GM23338 (cell line): ENCODE measurements at regions not wholly inside any gene's neighbourhood (a gene's known extent, or its start where the extent isn't known, plus 50 kb on each side); places are given as distances from the start of the nearest gene placed in this dataset.

Experiments used
- EZH2 ChIP-seq: fragments of 200-600 bp; sonication (generic); IDR thresholded peaks from one replicate; pipeline ENCODE4 v1.8.0; 2017; ENCODE audit warnings: antibody characterized with exemption, mild to moderate bottlenecking, low read depth; ENCODE audit not compliant: unreplicated experiment
- EZH2phosphoT487 ChIP-seq: fragments of 200-600 bp; sonication (generic); IDR thresholded peaks from one replicate; pipeline ENCODE4 v1.8.1; 2018; ENCODE audit warnings: antibody characterized with exemption; ENCODE audit not compliant: unreplicated experiment
- POLR2AphosphoS5 ChIP-seq: IDR thresholded peaks from 2 replicates; pipeline ENCODE4 v1.6.1; 2016; ENCODE audit warnings: antibody characterized with exemption, low read depth
- TF ChIP-seq, protein P1 (sequence below), 2 experiments: fragments of 200-600 bp in 1 of 2; sonication (generic) in 1 of 2; conservative IDR thresholded peaks; 2 replicates each; pipeline versions ENCODE4 v1.5.1 to v1.6.1; 2016 to 2017; ENCODE audit warnings: antibody characterized with exemption in 2 of 2, low read depth in 2 of 2, mild to moderate bottlenecking in 2 of 2, moderate library complexity in 1 of 2
- TF ChIP-seq, protein P2 (sequence below): IDR thresholded peaks from one replicate; pipeline ENCODE4 v1.6.1; 2018; ENCODE audit warnings: antibody characterized with exemption; ENCODE audit not compliant: unreplicated experiment

DNA sequence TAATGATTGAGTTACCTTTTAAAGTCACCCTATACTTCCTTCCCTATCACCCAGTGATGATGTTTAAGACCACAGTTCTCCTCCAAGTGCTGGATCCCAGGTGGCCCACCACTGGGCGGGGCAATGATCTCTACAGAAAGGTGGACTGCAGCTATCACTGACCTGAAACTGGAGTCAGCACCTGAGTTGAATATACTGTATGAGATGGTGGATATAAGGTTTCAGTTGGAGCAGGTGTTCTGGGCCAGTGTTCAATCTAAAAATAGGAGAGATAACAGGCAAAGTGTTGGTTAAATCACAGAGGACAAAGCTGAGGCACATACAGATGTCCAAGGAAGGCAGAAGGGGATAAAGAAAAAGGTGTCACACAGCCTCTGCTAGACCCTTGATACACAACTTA, 96.6 kb downstream of the SIPA1L2 start:
- TF ChIP-seq EZH2, result no peak
- TF ChIP-seq, protein P1, sequence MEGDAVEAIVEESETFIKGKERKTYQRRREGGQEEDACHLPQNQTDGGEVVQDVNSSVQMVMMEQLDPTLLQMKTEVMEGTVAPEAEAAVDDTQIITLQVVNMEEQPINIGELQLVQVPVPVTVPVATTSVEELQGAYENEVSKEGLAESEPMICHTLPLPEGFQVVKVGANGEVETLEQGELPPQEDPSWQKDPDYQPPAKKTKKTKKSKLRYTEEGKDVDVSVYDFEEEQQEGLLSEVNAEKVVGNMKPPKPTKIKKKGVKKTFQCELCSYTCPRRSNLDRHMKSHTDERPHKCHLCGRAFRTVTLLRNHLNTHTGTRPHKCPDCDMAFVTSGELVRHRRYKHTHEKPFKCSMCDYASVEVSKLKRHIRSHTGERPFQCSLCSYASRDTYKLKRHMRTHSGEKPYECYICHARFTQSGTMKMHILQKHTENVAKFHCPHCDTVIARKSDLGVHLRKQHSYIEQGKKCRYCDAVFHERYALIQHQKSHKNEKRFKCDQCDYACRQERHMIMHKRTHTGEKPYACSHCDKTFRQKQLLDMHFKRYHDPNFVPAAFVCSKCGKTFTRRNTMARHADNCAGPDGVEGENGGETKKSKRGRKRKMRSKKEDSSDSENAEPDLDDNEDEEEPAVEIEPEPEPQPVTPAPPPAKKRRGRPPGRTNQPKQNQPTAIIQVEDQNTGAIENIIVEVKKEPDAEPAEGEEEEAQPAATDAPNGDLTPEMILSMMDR (conservative IDR thresholded peaks at IDR 0.05; ENCODE audit: low read depth in 2 of 2), result no peak
- TF ChIP-seq POLR2AphosphoS5, result no peak
- TF ChIP-seq, protein P2, sequence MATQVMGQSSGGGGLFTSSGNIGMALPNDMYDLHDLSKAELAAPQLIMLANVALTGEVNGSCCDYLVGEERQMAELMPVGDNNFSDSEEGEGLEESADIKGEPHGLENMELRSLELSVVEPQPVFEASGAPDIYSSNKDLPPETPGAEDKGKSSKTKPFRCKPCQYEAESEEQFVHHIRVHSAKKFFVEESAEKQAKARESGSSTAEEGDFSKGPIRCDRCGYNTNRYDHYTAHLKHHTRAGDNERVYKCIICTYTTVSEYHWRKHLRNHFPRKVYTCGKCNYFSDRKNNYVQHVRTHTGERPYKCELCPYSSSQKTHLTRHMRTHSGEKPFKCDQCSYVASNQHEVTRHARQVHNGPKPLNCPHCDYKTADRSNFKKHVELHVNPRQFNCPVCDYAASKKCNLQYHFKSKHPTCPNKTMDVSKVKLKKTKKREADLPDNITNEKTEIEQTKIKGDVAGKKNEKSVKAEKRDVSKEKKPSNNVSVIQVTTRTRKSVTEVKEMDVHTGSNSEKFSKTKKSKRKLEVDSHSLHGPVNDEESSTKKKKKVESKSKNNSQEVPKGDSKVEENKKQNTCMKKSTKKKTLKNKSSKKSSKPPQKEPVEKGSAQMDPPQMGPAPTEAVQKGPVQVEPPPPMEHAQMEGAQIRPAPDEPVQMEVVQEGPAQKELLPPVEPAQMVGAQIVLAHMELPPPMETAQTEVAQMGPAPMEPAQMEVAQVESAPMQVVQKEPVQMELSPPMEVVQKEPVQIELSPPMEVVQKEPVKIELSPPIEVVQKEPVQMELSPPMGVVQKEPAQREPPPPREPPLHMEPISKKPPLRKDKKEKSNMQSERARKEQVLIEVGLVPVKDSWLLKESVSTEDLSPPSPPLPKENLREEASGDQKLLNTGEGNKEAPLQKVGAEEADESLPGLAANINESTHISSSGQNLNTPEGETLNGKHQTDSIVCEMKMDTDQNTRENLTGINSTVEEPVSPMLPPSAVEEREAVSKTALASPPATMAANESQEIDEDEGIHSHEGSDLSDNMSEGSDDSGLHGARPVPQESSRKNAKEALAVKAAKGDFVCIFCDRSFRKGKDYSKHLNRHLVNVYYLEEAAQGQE, result no peak
- no peak for TF ChIP-seq EZH2phosphoT487
